GM18858 (cell line): ENCODE measurements at regions not wholly inside any gene's neighbourhood (a gene's known extent, or its start where the extent isn't known, plus 50 kb on each side); places are given as distances from the start of the nearest gene placed in this dataset.

Source experiments
- ATAC-seq: cut with Tn5 transposase; IDR thresholded peaks from one replicate; pipeline ENCODE4 v1.9.1; 2021; ENCODE audit not compliant: unreplicated experiment

DNA sequence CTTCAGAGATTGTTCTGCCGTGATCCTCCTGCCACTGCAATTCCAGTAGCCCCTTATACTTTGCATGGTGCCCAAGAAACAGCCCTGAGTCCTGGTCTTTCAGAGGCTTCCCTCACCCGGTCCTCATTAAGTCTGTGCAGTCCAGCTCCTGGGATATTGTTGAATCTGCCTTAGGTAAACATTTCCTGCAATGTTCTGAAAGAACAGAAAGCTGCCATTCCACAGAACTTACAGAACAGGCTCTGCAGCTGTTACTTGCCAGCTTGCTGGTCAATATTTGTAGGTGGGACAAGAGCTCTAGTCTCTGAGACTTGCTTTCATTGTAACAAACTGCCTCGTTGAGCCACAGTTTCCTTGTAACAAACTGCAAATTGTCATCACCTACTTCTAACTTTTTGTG lies 115.0 kb upstream of the KIF5B start:
- no peak for ATAC-seq

DNA sequence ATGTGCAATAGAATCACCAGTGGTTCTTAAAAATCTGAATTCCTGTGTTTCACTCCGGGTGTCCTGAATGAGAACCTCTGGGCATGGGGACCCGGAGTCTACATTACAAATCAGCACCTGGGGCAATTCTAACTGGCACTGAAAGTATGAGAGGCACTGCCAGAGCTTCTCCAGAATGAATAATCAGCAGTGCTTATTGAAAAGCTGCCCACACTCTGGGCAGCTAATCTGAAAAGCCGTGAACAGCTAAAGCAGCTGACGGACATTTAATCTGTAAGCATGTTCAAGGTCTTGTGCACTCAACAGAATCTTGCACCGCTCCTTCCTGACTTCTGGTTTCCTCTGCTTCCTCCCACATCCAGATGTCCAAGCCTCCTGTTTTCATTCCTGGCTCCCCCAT lies 113.3 kb upstream of the KIF5B start:
- no peak for ATAC-seq

- ATAC-seq = no peak
Observed at GRCh38 chr10:32167450-32167849, 111.2 kb upstream of the KIF5B start.

- no peak for ATAC-seq
Observed at GRCh38 chr10:32166365-32166764, 110.1 kb upstream of the KIF5B start.

- ATAC-seq = no peak
Observed at GRCh38 chr10:32163762-32164148, 107.5 kb upstream of the KIF5B start.

DNA sequence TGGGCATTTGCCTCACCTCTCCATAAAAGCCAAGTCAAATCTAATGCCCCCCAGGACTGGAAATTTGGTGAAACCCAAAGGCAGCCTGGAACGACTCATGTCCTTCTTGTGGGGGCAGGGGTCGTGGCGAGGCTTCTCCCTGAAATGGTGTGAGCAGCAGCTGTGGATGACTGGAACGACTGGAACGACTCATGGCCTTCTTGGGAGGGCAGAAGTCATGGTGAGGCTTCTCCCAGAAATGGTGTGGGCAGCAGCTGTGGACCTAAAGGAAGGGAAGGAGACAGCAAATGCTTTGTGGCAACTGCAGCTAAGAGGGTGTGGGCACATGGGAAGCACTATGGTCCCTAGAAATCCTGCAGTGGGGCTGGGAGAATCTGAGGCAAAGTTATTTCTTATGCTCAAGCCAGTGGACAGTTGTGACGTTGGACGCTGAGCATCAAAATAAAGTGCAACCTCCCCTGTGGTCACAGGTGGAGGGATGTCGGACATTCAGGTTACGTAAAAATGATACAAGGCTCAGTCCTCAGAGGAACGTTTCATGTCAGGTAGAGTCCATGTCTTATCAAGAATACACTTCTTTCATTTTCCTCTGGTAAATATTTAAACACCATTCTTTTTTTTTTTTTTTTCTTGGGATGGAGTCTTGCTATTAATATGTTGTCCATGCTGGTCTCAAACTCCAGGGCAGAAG lies 107.0 kb upstream of the KIF5B start:
- no peak for ATAC-seq

DNA sequence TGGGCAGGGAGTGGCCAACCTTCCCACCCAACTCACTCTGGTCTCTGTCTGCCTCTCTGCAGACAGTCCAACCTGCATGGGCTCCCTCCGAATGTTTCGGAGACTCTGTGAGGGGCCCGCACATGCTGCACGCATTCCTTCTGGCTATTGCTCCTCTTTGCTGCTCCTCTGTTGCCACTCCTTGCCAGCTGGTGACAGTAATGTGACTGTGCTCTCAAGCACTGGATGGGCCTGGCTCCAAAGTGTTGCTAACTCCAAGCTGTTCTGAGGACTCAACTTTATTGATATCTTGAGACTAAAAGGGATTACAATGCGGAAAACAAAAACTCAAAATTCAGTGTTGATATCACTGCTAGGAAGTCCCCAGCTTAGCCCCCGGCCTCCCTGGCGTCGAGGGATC lies 105.4 kb upstream of the KIF5B start:
- ATAC-seq = no peak

DNA sequence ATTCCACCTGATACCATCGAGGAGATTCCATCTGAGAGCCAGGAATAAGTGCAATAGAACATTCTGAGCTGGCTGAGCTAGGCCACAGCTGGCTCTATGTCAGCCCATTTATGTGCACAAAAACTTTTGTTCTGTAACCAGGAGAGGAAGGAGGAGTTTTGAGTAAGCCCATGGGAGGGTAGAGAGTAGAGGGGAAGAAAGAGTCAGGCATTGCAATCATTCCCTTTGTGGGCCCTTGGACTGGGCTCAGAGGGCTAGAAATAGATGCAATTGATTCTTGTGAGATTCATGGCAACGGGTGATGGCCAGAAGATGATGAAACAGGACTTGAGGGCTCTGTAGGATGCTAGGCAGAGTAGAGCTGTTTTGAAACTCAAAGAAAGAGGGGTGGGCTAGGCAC lies 104.6 kb upstream of the KIF5B start:
- ATAC-seq = no peak

- no peak for ATAC-seq
Observed at GRCh38 chr10:32159264-32159663, 103.0 kb upstream of the KIF5B start.

DNA sequence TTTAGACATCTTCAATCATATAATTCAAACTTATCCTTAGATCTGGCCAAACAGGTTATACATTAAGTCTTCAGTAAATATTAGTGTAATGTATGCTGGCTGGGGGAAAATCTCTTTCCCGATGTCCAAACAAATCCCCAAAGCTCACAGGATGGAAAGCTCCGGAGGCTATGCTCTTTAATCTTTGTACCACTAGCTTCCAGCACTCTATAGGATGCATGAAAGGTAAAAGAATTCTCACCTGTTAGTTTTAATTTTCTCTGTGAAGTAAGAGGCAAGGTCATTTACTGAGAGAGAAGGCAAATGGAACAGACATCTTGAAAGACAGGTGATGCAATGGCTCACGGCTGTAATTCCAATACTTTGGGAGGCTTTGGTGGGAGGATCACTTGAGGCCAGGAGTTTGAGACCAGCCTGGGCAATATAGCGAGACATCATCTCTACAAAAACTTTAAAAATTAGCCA lies 99.8 kb upstream of the KIF5B start:
- ATAC-seq = no peak

DNA sequence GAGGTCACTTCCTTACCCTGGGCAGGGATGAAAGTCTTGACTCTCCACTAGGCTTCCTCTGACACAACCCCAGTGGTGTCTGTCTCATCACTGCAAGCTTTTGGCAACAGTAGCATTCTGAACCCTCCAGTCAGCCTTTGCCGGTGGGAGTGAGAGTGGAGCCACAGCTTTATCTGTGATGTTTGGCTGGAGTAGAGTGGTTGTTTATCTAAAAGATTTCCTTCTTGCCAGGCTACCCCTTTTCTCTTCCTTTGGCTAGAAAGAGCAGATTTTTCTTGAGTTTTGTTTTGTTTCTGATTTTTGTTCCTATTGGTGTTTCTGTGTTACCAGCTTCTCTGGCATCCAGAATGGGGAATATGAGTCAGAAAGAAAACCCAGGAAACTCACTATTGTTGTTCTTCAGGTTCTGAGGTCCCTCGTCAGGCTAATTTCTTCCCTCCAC lies 98.9 kb upstream of the KIF5B start:
- no peak for ATAC-seq

DNA sequence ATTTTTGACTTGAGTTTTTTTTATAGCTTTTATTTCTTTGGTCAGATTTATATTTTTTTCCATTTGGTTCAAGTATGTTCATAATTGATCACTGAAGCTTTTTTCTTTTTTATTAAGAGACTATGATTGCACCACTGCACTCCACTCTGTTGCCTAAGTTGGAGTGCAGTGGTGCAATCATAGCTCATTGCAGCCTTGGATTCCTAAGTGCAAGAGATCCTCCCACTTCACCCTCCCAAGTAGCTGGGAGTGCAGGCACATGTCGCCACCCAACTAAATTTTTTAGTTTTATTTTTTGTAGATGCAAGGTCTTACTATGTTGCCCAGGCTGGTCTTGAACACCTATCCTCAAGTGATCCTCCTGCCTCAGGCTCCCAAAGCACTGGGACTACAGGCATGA lies 97.7 kb upstream of the KIF5B start:
- no peak for ATAC-seq

- no peak for ATAC-seq
Observed at GRCh38 chr10:32153252-32153651, 97.0 kb upstream of the KIF5B start.

GRCh38 chr10:32151871-32152270 lies 95.6 kb upstream of the KIF5B start:
- ATAC-seq = no peak

GRCh38 chr10:32150532-32151101 lies 94.4 kb upstream of the KIF5B start:
- ATAC-seq = no peak

DNA sequence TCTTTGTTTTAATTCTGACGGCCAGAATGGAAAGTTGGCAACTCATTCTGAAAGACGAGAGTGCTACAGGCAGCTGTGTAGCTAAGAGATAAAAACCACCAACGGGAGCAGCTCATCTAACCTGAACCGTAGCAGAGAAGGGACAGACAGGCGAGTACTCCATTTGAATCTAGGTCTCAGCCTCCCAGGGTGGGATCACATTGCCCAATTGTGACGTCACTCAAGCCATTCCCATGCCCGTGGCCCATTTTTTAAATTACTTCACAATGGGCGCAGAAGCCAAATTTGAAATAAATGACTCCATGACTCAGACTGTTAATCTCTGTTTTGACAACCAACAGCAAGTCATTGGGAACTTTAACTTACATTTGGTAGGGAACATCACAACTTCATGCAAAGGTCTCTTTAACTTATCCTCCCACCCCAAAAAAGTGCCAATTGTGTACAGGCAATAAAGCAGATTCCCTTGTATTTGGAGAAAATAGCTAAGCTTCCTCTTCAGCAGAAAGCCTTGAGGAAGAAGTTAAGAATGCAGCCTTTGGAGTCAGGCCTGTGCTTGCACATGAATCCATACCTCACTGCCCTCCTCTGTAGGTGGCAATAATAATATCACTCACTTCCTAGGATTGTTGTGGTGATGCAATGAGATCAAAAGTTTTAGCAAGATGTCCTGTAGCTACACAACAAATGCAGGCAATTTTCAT lies 93.2 kb upstream of the KIF5B start:
- peak; percentile 92 for ATAC-seq

- ATAC-seq = no peak
Observed at GRCh38 chr10:32148864-32149251, 92.6 kb upstream of the KIF5B start.

GRCh38 chr10:32147730-32148129 lies 91.5 kb upstream of the KIF5B start:
- no peak for ATAC-seq

DNA sequence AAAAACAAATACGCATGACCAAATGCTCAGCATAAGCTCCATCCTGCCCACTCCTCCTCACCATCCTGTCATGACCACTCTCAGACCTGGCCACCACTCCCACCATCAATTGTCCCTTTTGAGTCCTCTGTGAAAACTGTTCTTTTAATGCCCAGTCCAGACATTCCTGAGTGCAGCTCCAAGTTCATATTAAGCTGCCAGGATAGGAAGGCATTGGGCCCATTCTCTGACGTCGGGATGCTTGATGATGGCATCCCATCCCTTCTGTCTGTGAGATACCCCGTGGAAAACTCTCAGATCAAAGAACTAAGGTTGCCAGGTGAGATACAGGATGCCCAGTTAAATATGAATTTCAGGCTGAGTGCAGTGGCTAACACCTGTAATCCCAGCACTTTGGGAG lies 89.9 kb upstream of the KIF5B start:
- no peak for ATAC-seq

DNA sequence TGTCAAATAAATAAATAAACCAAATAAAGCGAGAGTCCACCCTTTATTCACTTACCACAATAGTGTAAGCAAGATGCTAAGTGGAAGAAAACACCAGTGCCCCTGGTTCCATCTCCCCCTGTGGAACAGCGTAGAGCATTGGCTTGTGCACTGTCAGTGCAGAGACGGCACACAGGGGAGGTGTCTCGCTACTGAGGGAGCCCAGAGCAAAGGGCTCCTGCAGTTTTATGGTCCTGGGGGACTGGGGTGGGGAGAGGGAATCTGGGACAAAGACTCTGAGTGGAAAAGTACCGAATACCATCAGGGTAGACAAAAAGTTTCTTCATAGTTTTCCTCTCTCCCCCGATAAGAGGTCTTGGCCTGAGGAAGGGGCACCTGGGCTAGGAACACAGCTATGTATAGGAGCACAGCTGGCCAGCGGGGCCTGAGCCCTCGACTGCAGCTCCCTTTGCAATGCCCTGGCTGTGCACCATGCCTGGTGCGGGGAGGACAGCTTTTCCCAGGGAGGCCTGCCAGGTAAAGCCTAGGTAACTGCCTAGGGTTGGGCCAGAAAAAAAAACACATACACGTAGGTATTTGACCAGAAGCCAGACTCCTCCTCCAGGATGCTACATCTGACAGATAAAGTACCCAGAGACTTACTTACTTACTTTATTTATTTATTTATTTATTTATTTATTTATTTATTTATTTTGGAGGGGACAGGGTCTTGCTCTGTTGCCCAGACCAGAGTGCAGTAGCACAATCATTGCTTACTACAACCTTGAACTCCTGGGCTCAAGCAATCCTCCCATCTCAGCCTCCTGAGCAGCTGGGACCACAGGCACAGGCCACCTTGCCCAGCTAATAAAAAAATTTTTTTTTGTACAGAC lies 88.8 kb upstream of the KIF5B start:
- no peak for ATAC-seq

DNA sequence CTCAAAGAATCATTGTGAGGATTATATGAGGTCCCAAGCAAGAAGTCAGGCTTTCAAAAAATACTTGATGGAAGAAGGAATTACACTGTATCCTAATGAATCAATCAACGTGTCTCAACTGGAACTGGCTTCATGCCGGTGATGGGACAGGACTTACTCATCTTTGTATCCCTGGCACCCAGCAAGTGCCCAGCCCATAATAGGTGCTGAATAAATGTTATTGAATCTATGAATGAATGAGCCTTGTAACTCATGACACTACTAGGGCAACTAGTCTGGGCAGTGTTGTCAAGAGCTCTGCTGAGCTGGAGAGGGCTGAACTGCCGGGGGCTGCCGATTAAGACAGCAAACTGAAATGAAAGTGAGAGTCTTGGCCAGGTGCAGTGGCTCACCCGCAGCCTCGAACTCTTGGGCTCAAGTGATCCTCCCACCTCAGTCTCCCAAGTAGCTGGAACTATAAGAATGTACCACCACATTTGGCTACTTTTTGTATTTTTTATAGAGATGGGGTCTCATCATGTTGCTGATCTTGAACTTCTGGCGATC lies 87.2 kb upstream of the KIF5B start:
- ATAC-seq = no peak
